Stimulated activated CD8-positive, alpha-beta memory T cell treated with anti-CD3 and anti-CD28 coated beads, Interleukin-4, amount 100 ng/mL, for 4 hours (primary cell): ENCODE measurements at regions not wholly inside any gene's neighbourhood (a gene's known extent, or its start where the extent isn't known, plus 50 kb on each side); places are given as distances from the start of the nearest gene placed in this dataset.

Experiments used
- DNase-seq, 2 donors: peaks; one replicate each; pipeline ENCODE4 v3.0.0-alpha.2; 2020; ENCODE audit warnings: low read depth in 2 of 2, low spot score in 1 of 2

DNA sequence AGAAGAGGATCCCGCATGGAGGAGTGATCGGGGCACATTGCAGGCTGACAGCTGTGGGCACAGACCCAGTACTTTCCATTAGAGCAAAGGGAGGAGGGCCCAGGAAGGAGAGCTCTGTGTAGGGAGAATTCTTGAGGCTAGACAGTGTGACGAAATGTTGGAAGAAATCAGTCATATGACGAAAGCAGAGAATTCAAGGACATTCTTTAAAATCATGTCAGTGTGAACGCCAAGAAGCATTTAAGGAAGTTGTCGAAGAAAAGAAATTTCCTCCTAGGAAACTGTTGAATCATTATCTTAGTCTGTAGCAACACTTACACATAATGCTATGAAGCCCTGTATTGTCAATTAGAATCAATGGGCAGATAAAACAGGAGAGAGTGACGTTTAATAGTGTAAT lies 191.3 kb upstream of the ADARB2 start:
- DNase-seq = no peak

DNA sequence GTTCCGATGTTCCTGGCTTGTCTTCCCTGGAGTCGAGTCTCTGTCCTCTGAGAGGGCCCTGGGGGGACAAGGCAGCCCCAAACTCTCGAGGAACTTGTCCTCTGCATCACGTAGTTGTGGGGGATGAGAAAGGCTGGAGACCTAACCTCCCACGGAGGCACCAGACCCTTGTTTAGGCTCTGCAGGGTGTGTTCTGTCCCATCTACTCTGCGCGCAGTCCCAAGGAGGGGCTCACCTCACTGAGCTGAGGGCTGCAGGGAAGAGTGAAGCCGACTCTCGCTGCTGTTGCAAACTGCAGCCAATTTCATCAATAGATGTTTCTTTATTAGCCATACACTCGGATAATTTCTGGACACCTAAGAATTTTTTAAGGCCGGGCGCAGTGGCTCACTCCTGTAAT lies 186.7 kb upstream of the ADARB2 start:
- no peak for DNase-seq

- DNase-seq = no peak
These were observed 186.3 kb upstream of the ADARB2 start for GRCh38 chr10:1923586-1923985.

DNA sequence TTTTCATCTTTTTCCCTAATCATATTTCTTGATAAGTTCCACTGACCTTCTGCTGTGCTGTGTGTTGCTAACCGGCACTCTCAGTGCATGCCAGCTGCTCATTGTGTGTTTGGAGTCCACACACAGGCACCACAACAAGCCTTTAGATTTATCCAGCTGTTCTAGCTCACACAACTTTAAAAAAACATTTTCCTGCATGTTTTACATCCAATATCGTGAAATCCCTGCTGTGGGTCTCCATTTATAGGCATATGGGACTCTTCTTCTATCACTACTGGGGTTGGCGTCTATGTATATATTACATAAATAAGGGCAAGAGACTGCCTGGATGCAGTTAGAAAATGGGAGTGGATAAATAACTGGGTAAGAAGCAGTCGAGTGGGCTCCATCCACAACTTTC lies 183.6 kb upstream of the ADARB2 start:
- no peak for DNase-seq

GRCh38 chr10:1920127-1920526 lies 182.8 kb upstream of the ADARB2 start:
- DNase-seq = no peak

GRCh38 chr10:1911771-1912170 lies 174.4 kb upstream of the ADARB2 start:
- DNase-seq = no peak

DNA sequence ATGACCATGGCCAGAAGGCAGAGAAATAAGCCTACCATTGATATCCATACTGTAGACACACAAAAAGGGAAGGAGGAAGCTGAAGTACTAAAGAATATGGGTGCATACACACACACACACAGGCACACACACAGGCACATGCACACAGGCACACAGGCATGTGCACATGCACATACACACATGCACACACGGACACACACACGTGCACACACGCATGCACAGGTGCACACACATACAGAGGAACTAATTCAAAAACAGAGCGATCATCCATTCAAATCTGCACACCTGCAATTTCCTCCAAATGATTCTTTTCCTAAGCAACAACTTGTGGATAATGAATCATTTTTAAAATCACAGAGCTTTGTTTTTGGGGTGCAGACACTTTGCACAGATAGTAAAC lies 166.7 kb upstream of the ADARB2 start:
- DNase-seq = no peak

DNA sequence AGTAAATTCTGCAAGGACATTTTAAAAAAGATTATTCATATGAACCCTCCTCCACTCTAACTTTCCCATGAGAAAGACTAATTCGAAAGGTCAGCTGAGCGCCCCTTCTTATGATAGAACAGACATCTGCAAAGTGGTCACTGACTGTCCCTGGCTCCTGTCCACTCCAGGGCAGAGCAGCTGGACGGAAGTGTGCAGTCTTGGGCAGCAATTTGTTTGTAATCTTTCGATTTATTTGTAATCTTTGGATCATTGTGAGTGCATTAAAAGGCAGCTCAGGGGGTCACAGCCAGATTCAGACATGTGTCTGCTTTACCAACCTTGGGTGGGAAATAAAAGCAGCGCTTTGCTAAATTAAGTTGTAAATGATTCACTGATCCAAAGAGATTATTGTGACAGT lies 158.8 kb upstream of the ADARB2 start:
- no peak for DNase-seq

- no peak for DNase-seq
These were observed 158.4 kb upstream of the ADARB2 start for GRCh38 chr10:1895691-1896090.

- DNase-seq = no peak
These were observed 157.6 kb upstream of the ADARB2 start for GRCh38 chr10:1894912-1895311.

DNA sequence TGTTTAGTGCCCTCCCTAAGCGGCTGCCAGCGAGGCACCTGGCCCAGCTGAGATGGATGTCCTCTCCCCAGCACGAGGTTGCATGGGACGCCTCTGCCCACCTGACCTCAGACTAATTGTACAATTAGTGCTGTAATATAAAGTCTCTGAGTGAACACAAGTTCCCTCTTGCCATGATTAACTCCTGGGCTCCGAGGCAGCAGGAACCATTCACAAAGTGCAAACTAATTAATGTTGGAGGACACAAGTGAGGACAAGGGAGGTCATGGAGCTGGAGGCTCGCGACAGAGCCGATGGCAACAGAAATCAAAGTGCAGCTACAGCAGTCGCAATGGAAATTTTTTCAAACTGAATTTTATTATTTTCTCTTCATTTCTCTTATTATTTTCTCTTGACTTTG lies 156.6 kb upstream of the ADARB2 start:
- DNase-seq = no peak

- no peak for DNase-seq
These were observed 148.7 kb upstream of the ADARB2 start for GRCh38 chr10:1886039-1886438.

DNA sequence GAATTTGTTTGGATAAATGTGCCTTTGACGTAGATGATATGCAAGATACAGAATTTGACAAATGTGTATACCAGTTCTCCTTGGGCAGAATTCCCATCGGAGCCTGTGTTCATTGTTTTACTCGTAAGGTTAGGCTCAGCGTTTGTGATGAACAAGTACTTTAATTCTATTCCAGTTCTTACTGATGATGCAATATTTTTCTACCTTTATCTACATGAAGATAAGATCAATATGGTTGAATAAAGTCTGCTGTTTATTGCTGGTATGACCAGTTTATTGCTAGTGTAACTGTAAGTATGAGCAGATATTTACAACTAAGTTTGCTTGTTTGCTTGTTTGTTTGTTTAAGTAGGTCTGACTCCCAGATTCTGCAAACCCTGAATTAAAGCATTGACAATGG lies 145.4 kb upstream of the ADARB2 start:
- no peak for DNase-seq

DNA sequence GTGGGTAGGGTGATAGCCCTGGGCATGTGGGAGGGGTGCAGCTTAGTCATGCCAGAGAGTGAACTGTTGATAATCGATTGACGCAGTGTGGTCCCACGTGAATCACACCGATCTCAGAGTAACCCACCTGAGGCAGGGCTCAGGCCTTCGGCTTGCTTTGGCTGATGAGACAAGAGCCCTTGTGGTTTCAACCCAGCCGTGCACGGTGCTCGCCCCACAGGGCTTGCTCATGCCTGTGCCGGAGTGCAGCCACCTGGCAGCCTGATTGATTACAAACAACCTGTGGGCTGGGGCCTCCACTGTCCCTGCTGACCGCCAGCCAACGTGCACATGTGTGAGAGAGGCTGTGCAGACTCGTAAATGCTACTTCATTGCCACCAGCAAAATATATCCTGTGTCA lies 144.9 kb upstream of the ADARB2 start:
- no peak for DNase-seq

- DNase-seq = no peak
These were observed 144.3 kb upstream of the ADARB2 start for GRCh38 chr10:1881636-1882035.

DNA sequence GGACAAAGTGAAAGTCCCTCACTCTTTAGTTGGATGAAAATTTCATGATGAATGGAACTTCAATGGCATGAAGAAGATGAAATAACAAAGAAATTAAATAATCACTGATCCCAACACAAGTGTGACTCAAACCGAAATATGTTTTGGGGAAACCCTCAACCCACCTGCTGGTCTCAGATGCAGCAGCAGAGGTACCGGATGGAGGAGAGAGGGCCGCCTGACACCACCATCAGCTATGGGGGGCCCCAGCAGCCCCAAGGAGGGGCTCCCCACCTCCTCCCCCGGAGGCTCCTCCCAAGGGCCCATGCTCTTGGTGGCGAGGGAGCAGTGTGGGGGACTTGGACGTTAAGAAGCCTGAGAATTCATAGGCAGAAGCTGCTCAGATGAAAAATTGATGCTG lies 137.2 kb upstream of the ADARB2 start:
- no peak for DNase-seq

DNA sequence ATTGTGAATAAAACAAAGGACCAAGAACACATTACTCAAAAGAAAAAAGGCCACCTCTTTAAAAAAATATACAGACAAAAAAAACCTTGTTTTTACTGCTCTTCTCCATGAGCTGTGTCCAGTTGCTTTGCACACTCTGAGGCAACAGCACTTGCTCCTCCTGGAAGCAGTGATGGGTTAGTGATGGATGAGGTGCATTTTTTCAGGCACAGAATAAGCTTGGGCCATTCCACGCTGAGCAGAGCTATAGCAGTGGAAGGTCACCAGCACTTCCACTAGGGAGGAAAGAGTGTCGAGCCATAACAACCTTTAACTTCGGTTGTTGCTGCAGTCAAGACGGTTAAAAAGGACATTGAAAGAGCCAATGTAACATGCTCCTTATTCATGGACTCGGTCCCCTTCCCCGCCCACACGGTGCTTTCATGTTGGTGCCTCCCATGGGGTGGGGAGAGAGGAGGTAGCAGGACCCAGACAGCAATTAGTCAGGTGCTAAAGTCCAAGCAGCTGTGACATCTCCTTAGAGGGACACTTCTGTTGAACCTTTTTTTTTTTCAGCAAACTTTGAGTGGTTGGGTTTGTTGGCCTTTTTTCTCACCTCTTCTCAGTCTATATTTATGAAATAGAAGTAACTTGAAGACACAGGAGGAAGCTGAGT lies 136.5 kb upstream of the ADARB2 start:
- no peak for DNase-seq

DNA sequence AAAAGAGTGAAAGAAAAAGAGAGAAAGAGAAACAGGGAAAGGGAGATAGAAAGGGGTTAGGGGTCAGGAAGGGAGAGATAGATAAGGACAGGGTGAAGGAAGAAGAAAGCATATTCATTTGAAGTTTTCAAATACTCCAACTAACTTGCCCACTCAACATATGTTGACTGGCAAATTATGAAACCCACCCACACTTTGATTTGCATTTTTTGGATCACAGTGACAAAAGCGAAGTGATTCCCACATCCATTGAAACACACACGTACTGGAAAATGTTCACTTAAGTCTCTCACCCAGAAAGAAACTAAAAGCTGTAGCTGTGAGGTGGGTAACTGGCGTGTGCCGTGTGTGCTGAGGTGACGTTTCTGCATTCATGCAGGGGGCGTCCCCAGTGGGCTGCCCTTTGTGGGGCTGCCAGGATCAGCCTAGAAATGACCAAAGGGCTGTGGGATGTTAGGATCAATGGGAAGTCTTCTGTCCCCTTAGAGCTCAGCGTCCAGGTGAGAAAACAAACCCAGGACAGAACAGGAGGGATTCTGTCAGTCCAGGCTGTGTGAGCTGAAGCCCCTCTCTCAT lies 134.9 kb upstream of the ADARB2 start:
- DNase-seq = no peak

- no peak for DNase-seq
These were observed 133.2 kb upstream of the ADARB2 start for GRCh38 chr10:1870491-1870890.

GRCh38 chr10:1869861-1870260 lies 132.5 kb upstream of the ADARB2 start:
- no peak for DNase-seq

GRCh38 chr10:1860351-1860750 lies 123.0 kb upstream of the ADARB2 start:
- no peak for DNase-seq

- no peak for DNase-seq
These were observed 121.2 kb upstream of the ADARB2 start for GRCh38 chr10:1858547-1858946.

GRCh38 chr10:1858048-1858447 lies 120.7 kb upstream of the ADARB2 start:
- no peak for DNase-seq
